Ishikawa (cell line): ENCODE measurements at regions not wholly inside any gene's neighbourhood (a gene's known extent, or its start where the extent isn't known, plus 50 kb on each side); places are given as distances from the start of the nearest gene placed in this dataset.

Experiments
- CEBPB ChIP-seq: IDR thresholded peaks from 2 replicates; pipeline ENCODE4 v1.6.1; 2012
- CREB1 ChIP-seq: IDR thresholded peaks from 2 replicates; pipeline ENCODE4 v1.6.1; 2012; ENCODE audit warnings: low read depth
- EGR1 ChIP-seq: IDR thresholded peaks from 2 replicates; pipeline ENCODE4 v1.6.1; 2012
- EP300 ChIP-seq: IDR thresholded peaks from 2 replicates; pipeline ENCODE4 v1.6.1; 2012; ENCODE audit warnings: borderline replicate concordance
- FOXM1 ChIP-seq: IDR thresholded peaks from 2 replicates; pipeline ENCODE4 v1.6.1; 2012; ENCODE audit warnings: low read depth, borderline replicate concordance
- NFIC ChIP-seq: IDR thresholded peaks from 2 replicates; pipeline ENCODE4 v1.6.1; 2012
- RAD21 ChIP-seq: IDR thresholded peaks from 2 replicates; pipeline ENCODE4 v1.6.1; 2012; ENCODE audit warnings: low read depth
- TAF1 ChIP-seq: IDR thresholded peaks from 2 replicates; pipeline ENCODE4 v1.6.1; 2012; ENCODE audit warnings: low read depth, mild to moderate bottlenecking
- TCF12 ChIP-seq: IDR thresholded peaks from 2 replicates; pipeline ENCODE4 v1.6.1; 2012; ENCODE audit warnings: low read depth
- TEAD4 ChIP-seq: IDR thresholded peaks from 2 replicates; pipeline ENCODE4 v1.6.1; 2012
- USF1 ChIP-seq: IDR thresholded peaks from 2 replicates; pipeline ENCODE4 v1.6.1; 2012
- YY1 ChIP-seq: IDR thresholded peaks from 2 replicates; pipeline ENCODE4 v1.6.1; 2012; ENCODE audit warnings: low read depth
- ZBTB7A ChIP-seq: IDR thresholded peaks from 2 replicates; pipeline ENCODE4 v1.6.1; 2012; ENCODE audit warnings: low read depth
- TF ChIP-seq, protein P1 (sequence below): IDR thresholded peaks from 2 replicates; pipeline ENCODE4 v1.6.1; 2012; ENCODE audit warnings: low read depth, mild to moderate bottlenecking
- TF ChIP-seq, protein P2 (sequence below): IDR thresholded peaks from 2 replicates; pipeline ENCODE4 v1.6.1; 2012

DNA sequence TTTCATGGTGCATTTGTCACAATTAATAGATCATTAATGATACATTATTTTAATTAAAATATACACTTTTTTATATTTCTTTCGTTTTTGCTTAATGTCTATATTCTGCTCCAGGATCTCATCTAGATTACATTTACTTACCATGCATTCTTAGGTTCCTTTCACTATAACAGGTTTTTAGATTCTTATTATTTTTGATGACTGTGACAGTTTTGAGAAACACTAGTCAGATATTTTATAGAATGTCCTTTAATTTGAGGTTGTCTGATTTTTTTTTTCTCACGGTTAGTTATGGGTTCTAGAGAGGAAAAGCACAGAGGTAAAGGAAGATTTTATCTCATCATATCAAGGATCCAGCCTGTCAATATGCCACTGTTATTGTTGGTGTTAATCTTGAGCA, 595.8 kb upstream of the BCHE start:
- TF ChIP-seq NFIC (no peak), EGR1 (no peak), USF1 (no peak), ZBTB7A (no peak), FOXM1 (no peak)
- TF ChIP-seq, protein P1, sequence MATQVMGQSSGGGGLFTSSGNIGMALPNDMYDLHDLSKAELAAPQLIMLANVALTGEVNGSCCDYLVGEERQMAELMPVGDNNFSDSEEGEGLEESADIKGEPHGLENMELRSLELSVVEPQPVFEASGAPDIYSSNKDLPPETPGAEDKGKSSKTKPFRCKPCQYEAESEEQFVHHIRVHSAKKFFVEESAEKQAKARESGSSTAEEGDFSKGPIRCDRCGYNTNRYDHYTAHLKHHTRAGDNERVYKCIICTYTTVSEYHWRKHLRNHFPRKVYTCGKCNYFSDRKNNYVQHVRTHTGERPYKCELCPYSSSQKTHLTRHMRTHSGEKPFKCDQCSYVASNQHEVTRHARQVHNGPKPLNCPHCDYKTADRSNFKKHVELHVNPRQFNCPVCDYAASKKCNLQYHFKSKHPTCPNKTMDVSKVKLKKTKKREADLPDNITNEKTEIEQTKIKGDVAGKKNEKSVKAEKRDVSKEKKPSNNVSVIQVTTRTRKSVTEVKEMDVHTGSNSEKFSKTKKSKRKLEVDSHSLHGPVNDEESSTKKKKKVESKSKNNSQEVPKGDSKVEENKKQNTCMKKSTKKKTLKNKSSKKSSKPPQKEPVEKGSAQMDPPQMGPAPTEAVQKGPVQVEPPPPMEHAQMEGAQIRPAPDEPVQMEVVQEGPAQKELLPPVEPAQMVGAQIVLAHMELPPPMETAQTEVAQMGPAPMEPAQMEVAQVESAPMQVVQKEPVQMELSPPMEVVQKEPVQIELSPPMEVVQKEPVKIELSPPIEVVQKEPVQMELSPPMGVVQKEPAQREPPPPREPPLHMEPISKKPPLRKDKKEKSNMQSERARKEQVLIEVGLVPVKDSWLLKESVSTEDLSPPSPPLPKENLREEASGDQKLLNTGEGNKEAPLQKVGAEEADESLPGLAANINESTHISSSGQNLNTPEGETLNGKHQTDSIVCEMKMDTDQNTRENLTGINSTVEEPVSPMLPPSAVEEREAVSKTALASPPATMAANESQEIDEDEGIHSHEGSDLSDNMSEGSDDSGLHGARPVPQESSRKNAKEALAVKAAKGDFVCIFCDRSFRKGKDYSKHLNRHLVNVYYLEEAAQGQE, result no peak

GRCh38 chr3:166425900-166426611, 588.8 kb upstream of the BCHE start:
- TF ChIP-seq, protein P1, result no peak
- TF ChIP-seq EGR1 (no peak), RAD21 (peak; percentile 22; the same call in 1 of the 2 replicates), YY1 (no peak)

DNA sequence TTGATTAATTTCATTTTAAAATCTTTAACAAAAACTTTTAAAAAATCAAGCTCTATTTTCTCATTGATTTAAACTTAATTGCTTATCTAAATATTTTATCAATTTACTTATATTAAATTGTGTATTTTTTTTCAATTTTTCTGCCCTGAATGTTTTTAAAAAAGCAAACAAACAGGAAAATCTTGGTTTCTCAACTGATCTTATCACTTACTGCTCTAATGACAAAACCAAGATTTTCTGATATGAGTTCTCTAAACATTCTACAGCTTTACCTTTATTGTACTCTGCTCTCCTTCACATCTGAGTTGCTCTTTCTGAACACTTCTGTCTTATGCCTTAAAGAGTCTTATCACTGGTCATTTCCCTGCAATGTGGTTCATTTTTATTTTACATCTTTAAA, 587.8 kb upstream of the BCHE start:
- TF ChIP-seq TCF12 (no peak), CREB1 (no peak), CEBPB (no peak), RAD21 (no peak), NFIC (no peak), FOXM1 (no peak), TAF1 (no peak), USF1 (no peak), ZBTB7A (no peak), YY1 (no peak), EGR1 (no peak), TEAD4 (no peak)
- TF ChIP-seq, protein P2, sequence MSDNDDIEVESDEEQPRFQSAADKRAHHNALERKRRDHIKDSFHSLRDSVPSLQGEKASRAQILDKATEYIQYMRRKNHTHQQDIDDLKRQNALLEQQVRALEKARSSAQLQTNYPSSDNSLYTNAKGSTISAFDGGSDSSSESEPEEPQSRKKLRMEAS, result no peak

DNA sequence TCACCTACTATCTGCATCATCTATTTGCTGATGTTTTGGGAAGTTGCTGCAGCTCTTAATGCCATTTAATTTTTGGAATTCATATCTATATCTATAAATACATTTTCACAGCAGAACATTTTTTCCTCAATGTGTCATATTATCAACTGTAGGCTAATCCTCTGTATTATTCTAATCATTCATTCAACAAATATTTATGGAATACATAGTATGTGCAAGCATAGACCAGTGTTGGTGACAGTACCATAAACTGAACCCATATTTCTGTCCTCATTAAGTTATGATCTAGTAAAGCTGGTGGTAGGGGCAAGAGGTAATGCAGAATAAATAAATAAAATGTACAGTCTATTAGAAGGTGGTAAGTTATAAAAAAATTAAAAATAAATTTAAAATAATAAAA, 585.3 kb upstream of the BCHE start:
- TF ChIP-seq EP300, result no peak

GRCh38 chr3:166420071-166420470, 582.8 kb upstream of the BCHE start:
- TF ChIP-seq CREB1 (no peak), TCF12 (no peak), TAF1 (no peak), ZBTB7A (no peak), YY1 (no peak), USF1 (no peak), RAD21 (no peak)
- TF ChIP-seq, protein P1, result no peak
- TF ChIP-seq, protein P2, result no peak
